NCI-H446 (cell line): ENCODE measurements at regions not wholly inside any gene's neighbourhood (a gene's known extent, or its start where the extent isn't known, plus 50 kb on each side); places are given as distances from the start of the nearest gene placed in this dataset.
"Not testable (repeated sequence)": the region's sequence is repeated elsewhere in the genome, so short reads cannot be mapped to it uniquely, and the experiment has no call there.

Experiments
- DNase-seq, 2 experiments: peaks; one replicate each; lab custom pipeline; 2025; lab: John Stamatoyannopoulos, UW

DNA sequence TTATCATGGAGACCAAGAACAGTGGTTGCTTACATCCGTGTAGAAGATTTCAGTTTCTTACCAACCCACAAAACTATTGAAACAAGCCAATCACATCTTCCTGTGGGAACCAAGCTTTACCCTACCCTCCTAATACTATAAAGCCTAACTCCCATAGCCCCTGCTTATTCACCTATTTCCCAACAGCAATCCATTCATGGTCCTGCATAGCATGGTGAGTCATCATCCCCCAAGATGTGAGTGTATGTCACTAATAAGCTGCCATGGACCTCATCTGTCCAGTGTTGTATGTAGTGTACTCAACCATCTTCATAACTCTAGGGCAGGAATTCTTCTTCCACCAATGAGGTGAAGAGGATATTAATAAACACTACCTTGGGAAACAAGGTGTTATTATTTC, 1620.4 kb upstream of the FLRT2 start:
- DNase-seq: no peak

DNA sequence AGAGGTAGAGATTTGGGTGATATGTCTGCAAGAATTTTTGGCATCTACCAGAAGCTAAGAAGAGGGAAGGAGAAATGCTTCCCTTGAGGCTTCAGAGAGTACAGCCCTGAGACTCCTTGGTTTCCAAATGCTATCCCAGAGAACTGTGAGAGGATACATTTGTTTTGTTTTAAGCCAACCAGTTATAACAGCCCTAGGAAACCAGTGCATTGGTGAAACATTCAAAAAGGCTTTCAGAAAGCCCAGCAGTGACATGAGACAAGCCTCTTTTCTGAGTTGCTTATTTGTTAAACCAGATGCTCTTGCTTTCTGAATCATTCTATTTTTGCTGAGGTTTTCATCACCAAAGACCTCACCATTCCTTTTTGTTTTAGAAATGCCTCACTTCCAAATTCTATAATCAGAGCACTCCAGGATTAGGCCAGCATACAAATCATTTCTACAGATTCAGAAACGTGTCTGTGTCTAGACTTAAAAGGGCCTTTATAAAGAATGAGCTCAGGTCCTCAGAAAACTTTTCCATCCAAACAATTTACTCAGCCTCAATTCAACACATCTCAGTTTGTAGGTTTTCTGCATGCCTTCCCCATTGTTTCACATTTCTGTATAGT, 1617.8 kb upstream of the FLRT2 start:
- no peak for DNase-seq

DNA sequence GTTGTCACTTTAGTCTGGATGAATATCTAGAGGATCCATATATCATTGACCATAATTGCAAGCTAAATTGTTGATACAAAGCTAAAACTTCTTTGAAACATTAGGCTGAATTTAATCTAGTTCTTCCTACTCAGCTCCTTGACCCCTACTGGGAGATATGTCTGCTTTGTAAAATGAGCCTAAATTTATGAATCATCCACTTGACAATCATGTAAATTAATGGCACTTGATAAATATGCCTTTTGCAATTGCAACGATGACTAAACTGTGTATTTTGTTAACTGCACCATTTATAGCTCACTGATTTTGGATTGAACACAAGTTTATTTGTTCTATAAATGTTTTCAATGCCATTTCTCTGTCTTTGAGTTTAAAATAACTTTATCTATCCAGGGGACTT, 1616.5 kb upstream of the FLRT2 start:
- DNase-seq: no peak

DNA sequence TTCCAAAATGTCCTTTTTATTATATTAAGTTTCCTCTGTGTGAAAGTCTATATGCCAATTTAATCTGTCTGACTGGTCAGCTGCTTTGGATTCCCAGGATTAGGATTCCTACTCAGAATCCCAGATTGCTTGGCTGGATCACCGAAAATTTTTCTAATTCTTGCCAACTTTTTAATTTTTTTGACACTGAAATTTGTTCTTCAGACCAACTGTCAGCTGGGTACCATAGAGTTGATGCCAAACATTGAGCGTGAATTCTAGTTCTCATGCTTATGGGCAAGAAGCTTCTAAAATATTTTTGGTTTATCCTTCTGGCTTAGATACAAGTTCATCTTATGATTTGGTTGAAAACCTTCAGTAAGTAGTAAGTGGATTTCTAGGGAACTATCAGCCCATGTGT, 1611.4 kb upstream of the FLRT2 start:
- peak in 1 of 2 experiments; percentile 11 for DNase-seq

DNA sequence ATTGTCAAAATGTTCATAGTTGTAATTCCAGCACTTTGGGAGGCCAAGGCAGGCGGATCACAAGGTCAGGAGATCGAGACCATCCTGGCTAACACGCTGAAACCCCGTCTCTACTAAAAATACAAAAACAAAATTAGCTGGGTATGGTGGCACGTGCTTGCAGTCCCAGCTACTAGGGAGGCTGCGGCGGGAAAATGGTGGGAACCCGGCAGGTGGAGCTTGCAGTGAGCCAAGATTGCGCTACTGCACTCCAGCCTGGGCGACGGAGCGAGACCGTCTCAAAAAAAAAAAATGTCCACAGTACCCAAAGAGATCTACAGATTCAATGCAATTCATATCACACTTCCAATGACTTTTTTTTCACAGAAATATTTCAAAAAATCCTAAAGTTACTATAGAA, 1610.3 kb upstream of the FLRT2 start:
- not testable (repeated sequence) for DNase-seq

DNA sequence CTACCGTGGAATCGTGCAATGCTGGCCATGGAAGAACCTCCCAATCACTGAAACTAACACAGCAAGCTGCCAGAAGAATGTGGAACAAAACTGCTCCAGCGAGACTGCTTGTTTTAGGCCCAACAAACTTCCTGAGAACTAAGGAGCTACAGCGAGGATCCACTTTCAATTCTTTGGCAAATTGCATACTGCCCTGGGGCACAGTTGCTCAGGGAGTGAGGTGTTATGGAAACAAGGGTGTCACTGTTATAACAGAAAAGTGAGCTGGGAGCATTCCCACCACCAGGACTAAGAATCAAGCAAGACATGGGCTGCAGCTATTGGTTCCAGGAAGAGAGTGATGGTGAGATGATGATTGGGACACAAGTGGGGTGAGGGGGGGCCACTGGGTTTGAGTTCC, 1606.1 kb upstream of the FLRT2 start:
- DNase-seq: no peak

DNA sequence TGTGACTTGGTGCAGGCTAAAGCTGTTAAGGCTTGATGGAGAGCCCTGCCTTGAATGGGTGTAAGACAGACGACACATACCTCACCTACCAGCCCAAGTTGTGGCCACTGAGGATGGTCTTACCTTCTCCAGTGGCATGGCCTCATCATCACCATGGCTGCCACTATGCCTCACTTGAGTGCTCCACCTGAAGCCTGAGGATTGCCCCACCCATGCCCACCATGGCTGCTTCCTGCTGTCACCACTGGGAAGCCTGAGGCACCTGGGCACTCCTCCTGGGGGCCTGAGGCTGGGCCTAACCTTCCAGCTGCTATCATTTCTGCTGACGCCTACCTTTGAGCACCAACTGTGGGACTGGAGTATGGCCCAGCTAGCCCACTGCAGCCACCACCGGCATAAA, 1605.7 kb upstream of the FLRT2 start:
- DNase-seq: no peak

DNA sequence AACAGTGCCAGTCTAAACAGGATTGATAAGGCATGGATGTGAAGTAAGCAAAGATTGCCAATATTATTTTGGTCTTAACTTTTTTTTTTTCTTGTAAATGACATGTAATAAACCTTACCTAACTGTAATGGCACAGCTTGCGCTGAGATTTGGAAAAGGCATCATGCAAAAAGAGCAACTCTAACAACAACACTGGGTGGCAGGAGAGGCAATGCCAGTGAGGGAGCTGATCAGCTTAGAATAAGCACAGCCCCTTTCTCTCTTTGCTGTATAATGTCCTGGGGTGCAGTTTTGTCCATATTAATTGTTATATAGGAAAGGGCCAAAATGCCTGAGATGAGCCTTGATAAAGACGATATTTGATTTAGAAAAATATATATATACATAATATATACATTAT, 1589.7 kb upstream of the FLRT2 start:
- no peak for DNase-seq

DNA sequence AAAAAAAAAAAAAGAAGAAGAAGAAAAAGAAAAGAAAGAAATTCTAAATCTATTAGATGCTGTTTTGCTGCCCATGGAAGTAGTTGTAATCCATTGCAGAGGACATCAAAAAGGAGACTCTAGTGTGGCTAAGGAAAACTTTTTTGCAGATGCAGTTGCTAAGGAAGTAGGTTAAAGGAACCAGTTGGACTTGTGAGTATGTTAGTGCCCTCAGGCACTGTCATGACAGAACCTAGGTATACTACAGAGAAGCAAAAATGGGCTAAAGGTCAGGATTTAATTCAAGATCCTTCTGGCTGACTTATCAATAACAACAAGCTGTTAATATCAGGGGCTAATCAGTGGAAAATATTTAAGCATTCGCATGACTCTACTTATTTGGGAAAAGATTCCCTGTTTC, 1571.6 kb upstream of the FLRT2 start:
- DNase-seq: no peak

DNA sequence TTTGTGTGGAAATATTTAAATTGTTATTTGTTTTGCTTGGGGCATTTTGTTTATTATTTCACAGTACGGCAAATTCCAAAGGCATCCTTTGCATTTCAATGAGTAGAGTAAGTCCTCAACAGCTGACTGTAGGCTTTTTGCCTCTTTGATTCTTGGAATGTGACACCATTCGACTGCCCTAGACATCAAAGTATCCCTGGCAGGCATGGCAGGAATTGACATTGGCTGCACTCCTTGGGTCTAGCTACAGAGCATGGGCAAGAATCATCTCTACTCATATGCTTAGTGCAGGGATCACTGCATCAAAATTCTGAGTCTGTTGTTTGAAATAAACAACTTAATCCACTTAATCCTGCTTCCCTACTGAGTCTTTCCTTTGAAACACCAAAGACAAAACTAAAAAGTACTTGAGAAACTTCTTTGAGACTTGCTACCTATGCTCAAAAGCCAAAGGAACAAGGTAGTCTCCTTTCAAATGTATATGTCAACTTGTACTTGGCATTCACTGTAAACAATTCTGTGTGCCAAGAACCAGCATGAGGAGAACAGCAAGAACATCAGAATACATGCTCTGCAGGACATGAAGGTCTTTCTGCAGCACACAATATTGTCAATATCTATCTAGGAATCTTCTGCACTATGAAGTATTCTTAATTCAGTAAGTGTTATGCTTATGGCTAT, 1569.0 kb upstream of the FLRT2 start:
- no peak for DNase-seq

DNA sequence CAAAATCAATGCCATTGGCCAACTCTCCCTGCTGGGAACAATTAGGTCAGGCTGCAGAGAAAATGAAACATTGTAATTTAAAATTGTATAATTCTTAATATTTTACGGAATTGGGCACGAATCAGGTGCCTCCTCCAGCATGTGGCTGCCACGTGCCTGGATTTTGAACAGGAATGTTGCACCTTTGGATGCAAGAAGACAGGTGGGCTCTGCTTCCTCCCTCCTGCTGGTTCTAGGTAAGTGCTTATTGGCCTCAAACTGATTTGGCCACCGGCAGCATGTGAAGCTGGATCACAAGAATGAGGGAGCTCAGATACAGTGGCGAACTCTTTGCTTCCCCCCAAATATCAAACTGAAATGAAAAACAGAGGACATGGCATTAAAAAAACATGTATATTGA, 1559.9 kb upstream of the FLRT2 start:
- DNase-seq: no peak

DNA sequence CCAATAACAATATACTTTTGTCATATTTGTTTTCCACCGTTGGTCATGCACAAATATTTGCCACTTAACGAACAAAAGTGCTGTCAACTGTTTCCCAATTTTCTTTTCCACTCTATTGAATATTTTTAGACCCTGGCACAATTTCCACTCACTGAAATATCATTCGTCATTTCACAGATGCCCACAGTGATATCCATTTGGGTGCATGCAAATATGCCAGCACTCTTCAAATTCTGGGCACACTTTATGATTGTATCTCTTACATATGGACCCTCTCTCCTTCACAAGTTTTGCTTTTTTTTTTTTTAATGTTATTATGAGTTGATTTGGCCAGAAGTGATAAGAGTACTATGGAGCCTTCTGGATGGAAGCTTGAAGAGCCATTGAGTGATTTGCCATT, 1557.3 kb upstream of the FLRT2 start:
- DNase-seq: no peak

DNA sequence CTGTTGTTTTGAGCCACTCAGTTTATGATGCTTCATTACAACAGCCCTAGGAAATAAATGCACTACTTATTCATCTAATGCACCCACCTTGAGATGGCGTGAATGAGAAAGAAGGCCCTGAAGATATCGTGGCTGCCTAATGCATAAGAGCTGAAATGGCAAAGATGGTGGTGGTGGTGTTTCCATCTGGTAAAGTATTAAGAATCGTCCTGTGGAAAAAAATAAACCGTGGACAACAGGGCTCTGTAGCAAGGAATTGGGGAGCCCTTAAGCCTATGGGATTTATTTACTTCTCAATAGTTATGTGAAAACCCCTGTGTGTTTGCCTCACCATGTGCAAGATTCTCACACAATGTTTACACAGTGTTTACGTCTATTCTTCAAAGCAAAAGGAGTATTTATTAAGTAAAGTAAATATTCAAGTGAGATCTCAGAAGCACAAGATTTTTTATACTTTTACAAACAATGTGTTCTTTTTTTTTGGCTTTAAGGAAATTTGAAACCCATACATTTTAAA, 1555.2 kb upstream of the FLRT2 start:
- DNase-seq: no peak

DNA sequence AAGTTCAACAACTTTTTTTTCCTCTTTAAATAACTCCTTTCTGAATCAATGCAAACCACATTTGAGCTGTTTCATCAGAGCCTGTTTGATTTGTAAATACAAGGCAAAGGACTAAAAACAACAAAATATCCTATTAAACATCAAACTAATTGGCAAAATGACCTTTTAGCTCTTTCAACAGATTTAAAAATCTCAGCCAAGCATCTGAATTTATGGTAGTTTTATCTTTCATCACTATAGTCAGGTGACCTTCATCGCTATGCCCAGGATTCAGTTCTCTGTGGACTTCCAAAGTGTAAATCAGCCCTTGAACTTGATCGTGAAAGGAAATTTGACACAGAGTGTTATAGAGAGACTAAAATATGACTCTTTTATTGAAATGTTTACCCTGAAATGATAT, 1554.5 kb upstream of the FLRT2 start:
- DNase-seq: no peak

DNA sequence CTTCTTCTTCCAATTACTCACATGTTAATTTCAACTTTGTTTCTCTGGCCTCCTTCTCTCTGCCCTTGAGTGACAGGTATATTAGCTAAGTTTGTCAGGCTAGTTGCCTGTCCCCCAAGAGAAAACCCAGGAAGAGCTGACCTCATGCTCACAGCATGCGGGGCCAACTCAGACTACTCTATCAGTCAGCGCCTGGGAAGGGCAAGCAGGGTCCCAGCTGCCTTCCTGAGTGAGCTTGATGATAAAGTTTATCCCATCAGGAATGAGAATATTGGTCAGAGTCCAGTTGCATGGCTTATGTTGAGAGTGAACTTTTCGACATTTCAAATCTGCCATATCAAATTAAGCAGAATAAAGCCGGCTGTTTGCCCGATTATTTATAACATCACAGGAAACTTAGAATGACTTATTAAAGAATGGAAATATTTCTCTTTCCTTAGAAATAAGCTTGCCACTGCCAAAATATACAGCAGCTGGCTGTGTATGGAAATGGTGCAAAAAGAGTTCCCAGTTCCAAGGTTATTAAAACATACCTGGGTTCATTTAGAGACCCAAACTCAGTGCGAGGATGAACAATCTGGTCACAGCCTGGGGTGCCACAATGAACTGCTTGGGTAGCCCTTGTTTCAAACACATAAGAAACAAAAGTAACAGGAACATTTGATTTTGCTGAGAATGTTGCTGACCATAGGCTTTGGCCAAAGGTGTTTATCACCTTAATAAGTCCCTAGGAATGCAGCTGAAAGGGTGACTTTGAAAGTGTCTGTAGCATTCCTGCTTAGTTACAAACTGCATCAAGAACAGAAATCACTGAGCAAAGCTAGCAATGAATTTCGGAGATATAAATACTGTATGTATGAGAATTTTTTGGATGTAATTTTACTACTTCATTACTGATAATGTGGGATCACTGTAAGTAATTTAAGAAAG, 1553.8 kb upstream of the FLRT2 start:
- no peak for DNase-seq

DNA sequence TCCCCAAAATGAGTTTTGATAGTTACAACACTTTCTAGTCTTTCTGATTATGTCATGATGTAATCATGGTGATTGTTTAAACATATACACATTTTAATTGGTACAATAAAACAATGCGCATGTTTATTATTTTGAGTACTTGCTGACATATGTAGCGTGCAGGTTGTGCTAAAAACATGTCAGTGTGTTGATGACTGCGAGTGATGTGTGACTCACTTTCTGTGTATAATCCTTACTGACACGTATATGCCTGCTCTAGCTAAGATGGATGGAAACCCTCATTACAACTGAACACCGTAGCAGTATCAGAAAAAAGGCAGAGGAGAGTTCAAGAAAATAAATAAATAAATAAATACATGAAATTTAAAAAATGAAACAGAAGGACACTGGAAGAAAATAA, 1552.4 kb upstream of the FLRT2 start:
- DNase-seq: no peak

DNA sequence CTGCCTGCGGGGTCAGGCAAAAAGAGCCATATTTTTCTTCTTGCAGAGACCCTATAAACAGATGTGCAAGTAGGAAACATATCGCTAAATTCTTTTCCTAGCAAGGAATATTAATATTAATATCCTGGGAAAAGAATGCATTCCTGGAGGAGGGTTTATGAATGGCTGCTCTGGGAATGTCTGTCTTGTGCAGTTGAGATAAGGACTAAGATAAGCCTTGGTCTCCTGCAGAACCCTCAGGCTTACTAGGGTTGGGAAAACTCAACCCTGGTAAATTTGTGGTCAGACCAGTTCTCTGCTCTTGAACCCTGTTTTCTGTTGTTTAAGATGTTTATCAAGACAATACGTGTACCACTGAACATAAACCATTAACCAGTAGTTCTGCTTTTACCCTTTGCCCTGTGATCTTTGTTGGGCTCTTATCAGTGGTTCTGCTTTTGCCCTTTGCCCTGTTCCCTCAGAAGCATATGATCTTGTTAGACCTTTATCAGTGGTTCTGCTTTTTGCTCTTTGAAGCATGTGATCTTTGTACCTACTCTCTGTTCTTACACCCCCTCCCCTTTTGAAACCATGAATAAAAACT, 1548.2 kb upstream of the FLRT2 start:
- DNase-seq: not testable (repeated sequence)

DNA sequence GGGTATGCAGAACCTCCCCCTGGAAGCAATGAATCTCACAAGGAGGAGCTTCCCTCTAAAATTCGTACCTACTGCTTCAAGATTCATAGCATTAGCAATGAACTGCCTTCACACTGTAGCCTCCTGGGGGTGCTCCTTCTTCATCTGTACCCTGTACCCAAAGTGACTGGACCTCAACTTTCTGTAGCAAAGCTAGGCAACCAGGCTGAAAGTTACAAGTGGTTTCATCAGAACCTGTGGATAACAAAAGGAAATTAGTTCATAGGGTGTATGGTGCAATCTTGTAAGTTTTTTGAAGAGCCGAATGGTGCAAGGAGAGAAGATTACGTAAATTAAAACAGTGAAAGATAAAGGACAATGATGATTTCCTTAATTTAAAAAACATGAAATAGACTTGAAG, 1541.7 kb upstream of the FLRT2 start:
- DNase-seq: no peak

DNA sequence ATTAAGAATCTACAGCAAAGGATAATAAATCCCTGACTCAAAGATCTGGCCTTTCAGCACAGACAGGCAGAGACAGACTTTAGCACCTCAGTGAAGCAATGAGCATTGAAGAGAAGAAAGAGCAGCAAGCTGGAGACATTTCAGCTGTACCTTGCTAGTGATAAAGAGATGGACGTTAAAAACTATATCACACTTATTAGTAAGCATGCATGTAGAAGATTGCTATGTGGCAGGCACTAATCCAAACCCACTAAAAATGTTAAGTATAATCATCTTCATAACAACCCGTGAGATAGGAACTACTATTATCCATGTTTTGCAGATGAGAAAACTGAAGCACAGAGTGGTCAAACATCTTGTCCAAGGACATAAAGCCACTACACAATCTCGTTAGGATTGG, 1538.3 kb upstream of the FLRT2 start:
- DNase-seq: no peak

DNA sequence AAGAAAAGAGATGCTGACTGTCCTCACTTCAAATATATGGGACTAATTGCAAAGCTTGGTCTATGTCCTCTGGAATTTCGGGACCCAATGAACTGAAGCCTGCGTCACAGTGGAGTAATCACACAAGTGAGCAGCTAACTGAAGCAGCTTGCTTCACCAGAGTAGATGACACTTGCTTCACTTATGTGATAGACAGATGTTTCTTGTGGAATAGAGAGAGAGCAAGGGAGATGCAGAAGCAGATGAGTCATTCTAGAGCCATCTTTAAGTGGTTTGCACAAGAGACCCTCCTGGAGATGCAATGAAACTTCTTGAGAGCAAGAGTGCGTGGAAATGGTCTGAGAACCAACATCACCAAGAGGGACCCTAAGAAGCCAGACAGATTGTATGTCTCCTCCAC, 1537.1 kb upstream of the FLRT2 start:
- DNase-seq: no peak

DNA sequence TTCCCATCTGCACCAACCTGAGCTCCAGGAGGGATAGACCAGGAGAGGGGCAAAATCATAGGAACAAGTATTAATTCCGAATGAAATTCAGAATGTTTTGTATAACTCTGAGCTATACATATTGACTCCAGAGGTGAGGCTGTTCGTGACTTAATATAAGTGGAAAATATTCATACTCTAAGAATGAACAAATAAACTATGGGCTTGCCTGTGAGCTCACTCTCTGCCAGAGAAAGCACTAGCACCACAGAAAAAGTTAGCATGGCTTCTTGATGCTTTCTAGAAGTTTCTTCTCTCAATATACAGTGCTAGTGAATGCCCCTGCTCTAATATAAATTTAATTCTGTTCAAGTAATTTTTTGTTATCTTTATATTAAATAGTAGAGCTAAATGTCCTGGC, 1536.4 kb upstream of the FLRT2 start:
- DNase-seq: no peak

DNA sequence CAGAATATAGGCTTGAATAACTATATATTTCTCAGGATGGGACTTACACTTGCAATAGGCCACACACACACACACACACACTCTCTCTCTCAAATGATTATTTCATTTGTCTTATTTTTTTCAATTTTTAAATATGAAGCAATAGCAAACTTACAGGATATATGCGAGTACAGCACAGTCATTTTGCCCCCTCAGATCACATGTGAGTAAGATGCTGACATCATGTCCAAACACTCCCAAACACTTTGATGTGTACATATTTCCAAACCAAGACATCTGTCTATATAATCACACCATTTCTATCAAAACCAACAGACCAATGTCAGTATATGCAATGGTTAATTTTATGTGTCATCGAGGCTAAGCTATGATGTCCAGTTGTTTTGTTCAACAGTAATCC, 1535.9 kb upstream of the FLRT2 start:
- no peak for DNase-seq

DNA sequence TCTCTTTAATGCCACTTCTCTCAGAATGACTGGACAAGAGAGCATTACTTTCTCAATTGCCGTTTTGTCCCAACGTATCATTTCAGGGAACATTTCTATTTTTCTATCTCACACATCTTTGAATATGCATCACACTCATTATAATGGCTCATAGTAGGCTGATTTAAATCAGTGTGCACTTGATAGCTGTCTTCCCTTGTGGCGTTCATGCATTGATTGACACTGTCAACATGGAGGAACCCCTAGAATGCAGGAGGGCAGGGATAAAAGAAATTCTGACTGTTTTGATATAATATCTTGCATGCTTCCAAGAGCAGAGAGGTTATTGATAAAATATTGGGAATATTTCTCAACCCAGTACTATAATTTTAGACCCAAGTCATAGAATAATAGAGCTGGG, 1528.9 kb upstream of the FLRT2 start:
- DNase-seq: no peak
